ENCODE measurements at regions not wholly inside any gene's neighbourhood (a gene's known extent, or its start where the extent isn't known, plus 50 kb on each side); places are given as distances from the start of the nearest gene placed in this dataset.

DNA sequence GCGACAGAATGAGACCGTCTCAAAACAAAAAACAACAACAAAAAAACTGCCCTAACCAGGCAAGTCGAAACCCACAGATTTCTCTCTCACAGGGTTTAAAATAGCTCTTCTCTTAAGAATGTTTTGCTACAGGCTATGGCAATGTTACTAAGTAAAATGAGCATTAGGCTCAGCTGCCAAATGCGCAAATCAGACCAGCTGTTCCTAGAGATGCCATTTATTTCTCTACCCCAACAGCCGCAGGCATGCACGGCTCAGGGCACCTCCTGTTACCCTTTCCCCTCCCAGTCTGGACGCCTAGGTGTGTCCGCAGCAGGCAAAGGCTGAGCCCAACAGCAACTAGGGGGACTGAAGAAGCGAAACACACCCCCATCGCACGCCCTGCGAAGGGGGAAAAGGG is 168.3 kb upstream of the MBL2 start:
- Histone ChIP-seq H3K27ac (no peak overlapping the region), H2AFZ (ENCODE audit: low read depth) (no peak overlapping the region), H3K9ac (no peak overlapping the region), H3K79me2 (ENCODE audit: insufficient read depth, low read depth) (no peaks in the 10 kb centered on the region), H3K36me3 (ENCODE audit: insufficient read depth) (no peaks in the 10 kb centered on the region), H3K4me1 (ENCODE audit: low read depth, poor library complexity, severe bottlenecking) (no peaks in the 10 kb centered on the region), H4K20me1 (ENCODE audit: insufficient read depth) (no peaks in the 10 kb centered on the region), H3K27me3 (ENCODE audit: insufficient read depth, low read depth) (no peaks in the 10 kb centered on the region), H3K4me2 (no peak overlapping the region), H3K4me3 (IDR thresholded peaks at IDR 0.05; ENCODE audit: insufficient read depth, low read depth, low read length) (no peak overlapping the region)
- TF ChIP-seq, protein P1, sequence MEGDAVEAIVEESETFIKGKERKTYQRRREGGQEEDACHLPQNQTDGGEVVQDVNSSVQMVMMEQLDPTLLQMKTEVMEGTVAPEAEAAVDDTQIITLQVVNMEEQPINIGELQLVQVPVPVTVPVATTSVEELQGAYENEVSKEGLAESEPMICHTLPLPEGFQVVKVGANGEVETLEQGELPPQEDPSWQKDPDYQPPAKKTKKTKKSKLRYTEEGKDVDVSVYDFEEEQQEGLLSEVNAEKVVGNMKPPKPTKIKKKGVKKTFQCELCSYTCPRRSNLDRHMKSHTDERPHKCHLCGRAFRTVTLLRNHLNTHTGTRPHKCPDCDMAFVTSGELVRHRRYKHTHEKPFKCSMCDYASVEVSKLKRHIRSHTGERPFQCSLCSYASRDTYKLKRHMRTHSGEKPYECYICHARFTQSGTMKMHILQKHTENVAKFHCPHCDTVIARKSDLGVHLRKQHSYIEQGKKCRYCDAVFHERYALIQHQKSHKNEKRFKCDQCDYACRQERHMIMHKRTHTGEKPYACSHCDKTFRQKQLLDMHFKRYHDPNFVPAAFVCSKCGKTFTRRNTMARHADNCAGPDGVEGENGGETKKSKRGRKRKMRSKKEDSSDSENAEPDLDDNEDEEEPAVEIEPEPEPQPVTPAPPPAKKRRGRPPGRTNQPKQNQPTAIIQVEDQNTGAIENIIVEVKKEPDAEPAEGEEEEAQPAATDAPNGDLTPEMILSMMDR (conservative IDR thresholded peaks at IDR 0.05; ENCODE audit: low read depth, low read length): no peak

DNA sequence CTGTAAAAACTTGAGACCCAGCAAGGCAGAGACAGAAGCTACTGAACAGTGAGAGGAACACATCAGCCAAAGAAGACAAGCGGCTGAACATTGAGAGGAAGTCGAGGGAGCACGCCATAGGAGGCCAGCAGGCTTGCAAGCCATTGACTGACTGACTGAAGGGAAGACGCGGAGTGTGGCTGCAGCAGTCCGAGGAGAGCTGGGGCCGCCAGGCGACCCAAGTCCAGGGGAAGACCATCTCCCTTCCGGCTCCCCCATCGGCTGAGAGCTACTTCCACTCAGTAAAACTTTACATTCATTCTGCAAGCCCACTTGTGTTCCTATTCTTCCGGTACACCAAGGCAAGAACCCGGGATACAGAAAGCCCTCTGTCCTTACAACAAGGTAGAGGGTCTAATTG is 167.3 kb upstream of the MBL2 start:
- H2AFZ ChIP-seq (ENCODE audit: low read depth): no peak overlapping the region
- H3K9ac ChIP-seq: no peak overlapping the region
- no peaks in the 10 kb centered on the region for H3K4me1 ChIP-seq (ENCODE audit: low read depth, poor library complexity, severe bottlenecking)
- H3K36me3 ChIP-seq (ENCODE audit: insufficient read depth): no peaks in the 10 kb centered on the region
- no peak overlapping the region for H3K4me2 ChIP-seq
- H3K27me3 ChIP-seq (ENCODE audit: insufficient read depth, low read depth): no peaks in the 10 kb centered on the region
- TF ChIP-seq, protein P1 (conservative IDR thresholded peaks at IDR 0.05; ENCODE audit: low read depth, low read length): no peak
- no peaks in the 10 kb centered on the region for H3K79me2 ChIP-seq (ENCODE audit: insufficient read depth, low read depth)
- H3K4me3 ChIP-seq (IDR thresholded peaks at IDR 0.05; ENCODE audit: insufficient read depth, low read depth, low read length): no peak overlapping the region
- no peak overlapping the region for H3K27ac ChIP-seq
- H4K20me1 ChIP-seq (ENCODE audit: insufficient read depth): no peaks in the 10 kb centered on the region

DNA sequence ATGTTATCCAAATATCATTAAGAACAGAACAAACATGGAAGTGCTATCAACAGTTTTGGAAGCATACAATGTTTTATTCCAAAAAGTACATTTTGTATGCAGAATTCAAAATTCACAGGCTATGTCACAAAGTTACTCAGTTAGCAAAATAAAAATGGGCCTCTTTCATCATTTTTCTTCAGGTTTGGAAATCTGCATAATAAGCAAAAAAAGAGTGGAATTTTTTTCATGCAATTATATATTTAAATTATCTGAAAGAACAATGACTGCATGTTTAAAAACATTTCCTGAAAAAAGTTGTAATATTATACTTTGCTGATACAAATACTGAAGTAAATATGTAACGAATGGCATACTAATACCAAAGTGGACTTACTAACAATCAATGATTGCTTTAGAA is 161.2 kb upstream of the MBL2 start:
- Histone ChIP-seq H3K27me3 (ENCODE audit: insufficient read depth, low read depth) (no peaks in the 10 kb centered on the region), H3K4me1 (ENCODE audit: low read depth, poor library complexity, severe bottlenecking) (no peaks in the 10 kb centered on the region), H3K79me2 (ENCODE audit: insufficient read depth, low read depth) (no peaks in the 10 kb centered on the region), H3K36me3 (ENCODE audit: insufficient read depth) (no peaks in the 10 kb centered on the region), H3K9ac (no peak overlapping the region), H2AFZ (ENCODE audit: low read depth) (no peak overlapping the region), H3K4me3 (IDR thresholded peaks at IDR 0.05; ENCODE audit: insufficient read depth, low read depth, low read length) (no peak overlapping the region), H3K4me2 (no peak overlapping the region), H4K20me1 (ENCODE audit: insufficient read depth) (no peaks in the 10 kb centered on the region), H3K27ac (no peak overlapping the region)
- TF ChIP-seq, protein P1 (conservative IDR thresholded peaks at IDR 0.05; ENCODE audit: low read depth, low read length): no peak

DNA sequence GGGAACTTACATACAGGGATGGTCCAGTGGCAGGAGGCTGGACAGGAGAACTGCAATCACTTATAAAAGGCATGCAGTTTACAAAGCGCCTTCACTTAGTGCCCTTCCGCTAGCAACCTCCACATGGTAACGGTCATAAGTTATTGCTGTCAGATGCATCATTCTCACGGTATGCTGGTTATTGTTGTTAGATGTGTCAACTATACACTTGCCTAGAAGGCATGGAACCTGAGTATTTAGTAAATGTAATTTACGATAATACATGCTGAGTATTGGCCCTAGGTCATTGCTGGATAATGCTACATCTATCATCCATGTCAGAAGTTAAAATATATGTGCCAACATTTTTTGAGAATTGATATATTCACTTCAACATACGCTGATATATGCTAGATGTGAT is 155.1 kb upstream of the MBL2 start:
- Histone ChIP-seq H3K4me1 (ENCODE audit: low read depth, poor library complexity, severe bottlenecking) (no peaks in the 10 kb centered on the region), H3K4me2 (no peak overlapping the region), H3K27ac (no peak overlapping the region), H3K9ac (no peak overlapping the region), H3K36me3 (ENCODE audit: insufficient read depth) (no peaks in the 10 kb centered on the region), H2AFZ (ENCODE audit: low read depth) (no peak overlapping the region), H3K27me3 (ENCODE audit: insufficient read depth, low read depth) (no peaks in the 10 kb centered on the region), H3K79me2 (ENCODE audit: insufficient read depth, low read depth) (no peaks in the 10 kb centered on the region), H4K20me1 (ENCODE audit: insufficient read depth) (no peaks in the 10 kb centered on the region), H3K4me3 (IDR thresholded peaks at IDR 0.05; ENCODE audit: insufficient read depth, low read depth, low read length) (no peak overlapping the region)
- TF ChIP-seq, protein P1 (conservative IDR thresholded peaks at IDR 0.05; ENCODE audit: low read depth, low read length): no peak

DNA sequence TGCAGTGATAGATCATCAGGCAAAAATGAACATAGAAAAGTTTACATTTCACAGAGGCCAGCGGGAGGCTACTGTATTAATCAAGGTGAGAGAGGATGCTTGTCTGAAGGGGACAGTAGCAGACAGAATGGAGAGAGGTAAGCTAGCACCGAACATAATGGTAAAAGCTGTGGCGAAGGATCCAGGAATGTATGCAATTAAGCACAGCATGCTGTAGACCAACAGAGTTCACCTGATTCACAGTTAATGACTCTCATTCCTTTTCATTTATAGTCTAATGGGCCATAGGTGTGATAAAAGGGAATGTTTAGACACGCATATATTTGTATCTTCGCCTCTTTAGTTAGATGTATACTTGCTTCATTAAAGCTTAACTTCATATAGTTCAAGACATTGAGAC is 150.9 kb upstream of the MBL2 start:
- H3K4me1 ChIP-seq (ENCODE audit: low read depth, poor library complexity, severe bottlenecking): no peaks in the 10 kb centered on the region
- H3K79me2 ChIP-seq (ENCODE audit: insufficient read depth, low read depth): no peaks in the 10 kb centered on the region
- no peaks in the 10 kb centered on the region for H4K20me1 ChIP-seq (ENCODE audit: insufficient read depth)
- no peak overlapping the region for H3K9ac ChIP-seq
- TF ChIP-seq, protein P1 (conservative IDR thresholded peaks at IDR 0.05; ENCODE audit: low read depth, low read length): no peak
- no peak overlapping the region for H2AFZ ChIP-seq (ENCODE audit: low read depth)
- no peak overlapping the region for H3K27ac ChIP-seq
- no peaks in the 10 kb centered on the region for H3K36me3 ChIP-seq (ENCODE audit: insufficient read depth)
- H3K27me3 ChIP-seq (ENCODE audit: insufficient read depth, low read depth): no peaks in the 10 kb centered on the region
- H3K4me2 ChIP-seq: no peak overlapping the region
- H3K4me3 ChIP-seq (IDR thresholded peaks at IDR 0.05; ENCODE audit: insufficient read depth, low read depth, low read length): no peak overlapping the region

All from KMS-11 (cell line).